Lower leg skin (tissue), 4 donors: ENCODE measurements at regions not wholly inside any gene's neighbourhood (a gene's known extent, or its start where the extent isn't known, plus 50 kb on each side); places are given as distances from the start of the nearest gene placed in this dataset.
A peak's percentile ranks its signal among the peaks of the same experiment; 100 is the strongest.
"Not testable (repeated sequence)": the region's sequence is repeated elsewhere in the genome, so short reads cannot be mapped to it uniquely, and the experiment has no call there.

ENCODE experiments used
- DNase-seq, 2 donors: peaks; one replicate each; pipeline ENCODE4 v3.0.0-alpha.2; 2019; ENCODE audit warnings: low spot score in 2 of 2
- H3K4me3 ChIP-seq: fragments of 200-600 bp; sonication (generic); 2 replicates; pipeline ENCODE4 v1.5.1; 2017; ENCODE audit warnings: mild to moderate bottlenecking, low read depth; ENCODE audit not compliant: poor library complexity, severe bottlenecking
- POLR2A ChIP-seq, 2 donors: fragments of 450-650 bp; IDR thresholded peaks; one replicate each; pipeline ENCODE4 v1.6.1; 2016 to 2017; ENCODE audit warnings: antibody characterized with exemption in 2 of 2, mild to moderate bottlenecking in 1 of 2, moderate library complexity in 1 of 2
- WGBS, 2 donors: methylation state at CpG; one replicate each; pipeline ENCODE4 v1.1.5; 2018; 5-methylcytosine and 5-hydroxymethylcytosine counted together
- intact Hi-C: fragments of 100-400 bp; cut with DNase I; formaldehyde crosslinking; loops from one replicate; pipeline ENCODE4 v1.15.0; 2023; ENCODE audit warnings: low total_unique reads
- TF ChIP-seq, protein P1 (sequence below), 3 donors: fragments of 450-650 bp; IDR thresholded peaks; one replicate each; pipeline ENCODE4 v1.5.1; 2016; ENCODE audit warnings: antibody characterized with exemption in 3 of 3, mild to moderate bottlenecking in 3 of 3, moderate library complexity in 2 of 3

DNA sequence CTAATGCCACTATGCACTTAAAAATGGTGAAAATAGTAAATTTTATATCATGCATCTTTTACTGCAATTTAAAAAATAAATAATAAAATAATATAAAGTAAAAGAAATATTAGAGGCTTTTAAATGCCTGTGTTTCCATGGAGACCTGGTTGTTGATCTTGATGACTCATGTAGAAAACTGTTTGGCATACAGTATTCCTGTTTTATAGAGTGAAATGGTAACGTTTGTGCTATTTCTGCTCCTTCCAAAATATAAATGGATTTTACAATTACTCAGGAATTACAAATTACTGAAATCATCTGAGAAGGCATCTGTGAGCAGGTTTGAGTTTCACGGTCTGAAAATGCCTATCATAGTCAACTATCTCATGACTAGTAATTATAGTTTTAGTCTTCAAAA is 98.4 kb upstream of the USP25 start:
- WGBS, 2 donors: 6 to 8% methylated on average over 2 of the region's 2 CpGs
- no peak for DNase-seq
- no peak overlapping the region for H3K4me3 ChIP-seq
- no peak for TF ChIP-seq POLR2A (IDR thresholded peaks at IDR 0.05)
- TF ChIP-seq, protein P1, sequence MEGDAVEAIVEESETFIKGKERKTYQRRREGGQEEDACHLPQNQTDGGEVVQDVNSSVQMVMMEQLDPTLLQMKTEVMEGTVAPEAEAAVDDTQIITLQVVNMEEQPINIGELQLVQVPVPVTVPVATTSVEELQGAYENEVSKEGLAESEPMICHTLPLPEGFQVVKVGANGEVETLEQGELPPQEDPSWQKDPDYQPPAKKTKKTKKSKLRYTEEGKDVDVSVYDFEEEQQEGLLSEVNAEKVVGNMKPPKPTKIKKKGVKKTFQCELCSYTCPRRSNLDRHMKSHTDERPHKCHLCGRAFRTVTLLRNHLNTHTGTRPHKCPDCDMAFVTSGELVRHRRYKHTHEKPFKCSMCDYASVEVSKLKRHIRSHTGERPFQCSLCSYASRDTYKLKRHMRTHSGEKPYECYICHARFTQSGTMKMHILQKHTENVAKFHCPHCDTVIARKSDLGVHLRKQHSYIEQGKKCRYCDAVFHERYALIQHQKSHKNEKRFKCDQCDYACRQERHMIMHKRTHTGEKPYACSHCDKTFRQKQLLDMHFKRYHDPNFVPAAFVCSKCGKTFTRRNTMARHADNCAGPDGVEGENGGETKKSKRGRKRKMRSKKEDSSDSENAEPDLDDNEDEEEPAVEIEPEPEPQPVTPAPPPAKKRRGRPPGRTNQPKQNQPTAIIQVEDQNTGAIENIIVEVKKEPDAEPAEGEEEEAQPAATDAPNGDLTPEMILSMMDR (IDR thresholded peaks at IDR 0.05): no peak
- intact Hi-C loops: no loop called here

DNA sequence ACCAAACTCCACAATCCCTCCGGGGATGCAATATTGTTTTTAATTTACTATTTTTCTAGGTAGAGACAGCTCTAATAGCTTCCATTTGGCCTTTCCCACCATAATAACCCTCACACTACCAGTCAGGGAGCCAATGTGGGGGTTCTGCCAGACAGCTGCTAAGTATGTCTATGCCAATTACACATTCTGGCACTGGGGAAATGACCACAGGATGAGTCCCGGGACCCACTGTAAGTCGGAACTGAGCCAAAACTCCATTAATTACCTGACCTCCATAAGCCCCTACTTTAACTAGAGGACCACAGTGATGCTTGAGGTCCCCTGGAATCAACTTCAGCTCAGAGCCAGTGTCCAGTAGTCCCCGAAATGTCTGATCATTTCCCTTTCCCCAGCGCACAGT is 95.2 kb upstream of the USP25 start:
- DNase-seq, intact Hi-C loops, H3K4me3 ChIP-seq: not testable (repeated sequence)
- WGBS, 2 donors: 64 to 68% methylated on average over 5 of the region's 5 CpGs

DNA sequence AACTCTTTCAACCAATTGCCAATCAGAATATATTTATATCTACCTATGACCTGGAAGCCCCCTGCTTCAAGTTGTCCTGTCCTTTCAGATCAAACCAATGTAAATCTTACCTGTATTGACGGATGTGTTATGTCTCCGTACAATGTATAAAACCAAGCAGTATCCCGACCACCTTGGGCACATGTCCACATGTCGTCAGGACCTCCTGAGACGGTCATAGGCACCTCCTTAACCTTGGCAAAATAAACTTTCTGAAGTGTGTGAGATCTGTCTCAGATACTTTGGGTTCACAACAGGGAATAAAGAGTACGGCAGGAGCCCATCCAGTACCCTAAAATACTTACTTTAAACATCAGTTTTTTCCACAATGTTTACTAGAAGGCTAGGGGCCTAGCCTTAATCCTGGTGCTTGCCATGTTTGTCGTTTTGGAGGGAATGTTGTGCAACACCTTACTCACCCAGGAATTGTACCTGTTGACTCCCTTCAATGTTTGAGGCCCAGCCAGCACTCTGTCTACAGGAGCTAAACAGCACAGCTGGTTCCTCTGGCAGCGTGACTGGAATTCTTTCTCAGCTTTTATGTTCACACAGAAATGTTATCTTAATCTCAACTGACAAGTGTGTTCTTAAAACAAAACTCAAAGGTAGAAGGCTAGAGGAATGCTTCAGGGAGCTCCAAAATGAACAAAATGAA is 90.8 kb upstream of the USP25 start:
- intact Hi-C loops: no loop called here
- TF ChIP-seq, protein P1 (IDR thresholded peaks at IDR 0.05): no peak
- no peak for TF ChIP-seq POLR2A (IDR thresholded peaks at IDR 0.05)
- WGBS, 2 donors: 77 to 80% methylated on average over 8 of the region's 8 CpGs
- H3K4me3 ChIP-seq: no peak overlapping the region
- peak in 1 of 2 donors; percentile 49 for DNase-seq

DNA sequence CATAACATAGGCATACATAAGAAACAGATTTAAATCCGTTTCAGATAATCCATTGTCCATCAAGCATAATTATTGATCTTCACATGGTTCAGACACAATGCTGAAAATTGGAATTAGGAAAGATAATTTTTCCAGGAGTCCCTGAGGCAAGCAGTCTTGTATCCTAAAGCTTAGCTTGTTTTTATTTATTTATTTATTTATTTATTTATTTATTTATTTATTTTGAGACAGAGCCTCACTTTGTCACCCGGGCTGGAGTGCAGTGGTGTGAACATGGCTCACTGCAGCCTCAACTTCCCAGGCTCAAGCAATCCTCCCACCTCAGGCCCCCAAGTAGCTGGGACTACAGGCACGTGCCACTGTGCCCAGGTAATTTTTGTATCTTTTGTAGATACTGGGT is 89.7 kb upstream of the USP25 start:
- DNase-seq, intact Hi-C loops, H3K4me3 ChIP-seq: not testable (repeated sequence)
- 95 to 97% methylated on average over 3 of the region's 3 CpGs for WGBS, 2 donors

DNA sequence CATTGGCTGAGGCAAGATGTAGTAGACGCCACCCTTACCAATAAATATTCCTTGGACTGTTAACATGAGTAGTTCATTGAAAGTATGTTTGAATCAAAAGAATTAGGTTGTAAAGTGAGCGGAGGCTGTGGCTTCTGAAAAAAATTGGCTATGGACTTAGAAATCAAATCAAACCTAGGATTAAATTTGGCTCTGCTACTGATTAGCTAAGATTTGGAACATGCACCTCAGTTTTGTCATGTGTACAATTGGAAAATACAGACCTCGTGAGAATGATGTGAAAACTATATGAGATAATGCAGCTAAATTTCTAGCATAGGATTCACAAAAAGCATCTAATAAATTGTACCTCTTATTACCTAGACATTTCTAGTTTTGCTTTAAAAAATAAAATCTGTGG is 85.3 kb upstream of the USP25 start:
- WGBS, 2 donors: 56 to 63% methylated on average over 3 of the region's 3 CpGs
- no peak overlapping the region for H3K4me3 ChIP-seq
- intact Hi-C loops: no loop called here
- TF ChIP-seq, protein P1 (IDR thresholded peaks at IDR 0.05): no peak
- no peak for TF ChIP-seq POLR2A (IDR thresholded peaks at IDR 0.05)
- DNase-seq: no peak

DNA sequence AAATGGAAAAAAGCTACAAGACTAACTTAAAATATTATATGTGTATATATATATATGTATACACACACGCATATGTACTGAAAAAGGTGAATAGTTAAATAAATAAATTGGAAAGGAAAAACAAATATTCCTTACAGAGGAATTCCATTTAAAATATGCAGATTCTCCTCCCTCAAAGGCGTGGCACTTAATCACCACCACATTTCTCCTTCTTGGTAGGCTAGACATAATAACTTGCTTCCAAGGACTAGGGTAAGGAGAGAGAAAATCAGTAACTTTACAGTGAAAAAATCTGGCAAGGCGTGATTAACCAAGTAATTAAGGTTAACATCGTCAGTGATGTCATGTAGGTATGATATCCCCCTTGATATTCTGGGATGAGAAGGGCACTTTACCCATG is 84.0 kb upstream of the USP25 start:
- DNase-seq: no peak
- intact Hi-C loops: no loop called here
- 70 to 82% methylated on average over 4 of the region's 4 CpGs for whole genome bisulfite sequencing, 2 donors
- TF ChIP-seq, protein P1 (IDR thresholded peaks at IDR 0.05): no peak
- TF ChIP-seq POLR2A (IDR thresholded peaks at IDR 0.05): no peak
- no peak overlapping the region for H3K4me3 ChIP-seq

DNA sequence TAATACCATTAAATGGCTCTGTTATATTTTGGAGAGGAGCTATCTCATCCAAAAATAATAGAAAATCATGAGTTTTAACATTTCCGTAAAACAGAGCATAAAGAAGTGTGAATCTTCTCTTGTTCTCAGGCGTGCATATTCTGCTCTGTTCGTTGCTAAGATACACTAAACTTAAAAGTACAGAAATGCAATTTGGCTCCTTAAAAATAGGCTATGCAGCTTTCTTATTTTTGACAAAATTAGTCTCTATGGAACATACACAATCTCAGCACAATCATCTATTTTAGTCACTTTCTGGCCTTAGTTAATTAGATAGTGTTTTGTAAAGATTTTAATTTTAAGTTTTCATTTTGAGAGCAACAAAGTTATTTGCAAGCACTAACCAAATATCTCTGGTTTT is 79.0 kb upstream of the USP25 start:
- WGBS, 2 donors: 84 to 85% methylated on average over 3 of the region's 3 CpGs
- no peak for DNase-seq
- intact Hi-C loops: no loop called here
- no peak for TF ChIP-seq POLR2A (IDR thresholded peaks at IDR 0.05)
- TF ChIP-seq, protein P1 (IDR thresholded peaks at IDR 0.05): no peak
- no peak overlapping the region for H3K4me3 ChIP-seq
